GM10266 (cell line): ENCODE measurements at regions not wholly inside any gene's neighbourhood (a gene's known extent, or its start where the extent isn't known, plus 50 kb on each side); places are given as distances from the start of the nearest gene placed in this dataset.

Source experiments
- DNase-seq: peaks from one replicate; pipeline ENCODE4 v3.0.0; 2012; ENCODE audit errors: extremely low spot score
- TF ChIP-seq, protein P1 (sequence below): IDR thresholded peaks from 2 replicates; pipeline ENCODE4 v1.5.1; 2012; ENCODE audit warnings: mild to moderate bottlenecking, low read depth; ENCODE audit not compliant: control insufficient read depth, insufficient read depth; ENCODE audit errors: missing control alignments

DNA sequence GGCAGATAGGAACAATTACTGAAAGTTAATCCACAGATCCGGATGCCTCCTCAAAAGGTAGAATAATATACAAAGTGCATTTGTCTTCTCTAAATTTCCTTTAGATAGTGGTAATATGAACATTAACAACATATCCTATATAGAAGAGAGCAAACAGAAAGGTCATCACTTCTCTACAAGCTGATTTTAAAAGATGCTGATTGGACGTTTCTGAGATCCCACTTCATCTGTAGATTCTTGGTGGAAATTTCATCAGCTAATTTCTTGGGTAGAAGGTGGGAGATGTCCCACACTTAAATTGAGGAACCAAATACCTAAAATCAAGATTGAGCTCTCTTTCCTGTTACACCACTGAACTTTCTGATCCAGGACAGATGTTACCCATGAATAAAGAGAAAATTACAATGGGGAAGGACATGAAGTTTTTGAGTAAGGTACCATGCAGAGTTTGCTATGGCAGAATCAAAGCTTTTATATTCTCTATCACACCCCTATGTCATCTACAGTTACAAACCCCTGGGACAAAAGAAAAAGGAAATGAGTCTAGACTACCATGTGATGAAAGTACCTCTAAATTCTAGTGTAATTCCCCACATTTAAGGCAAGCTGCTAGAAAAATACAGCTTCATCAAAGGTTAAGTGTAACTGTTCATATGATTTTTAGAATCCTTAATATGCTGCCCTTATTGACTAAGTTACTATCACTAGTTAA, 189.2 kb upstream of the SETMAR start:
- TF ChIP-seq, protein P1, sequence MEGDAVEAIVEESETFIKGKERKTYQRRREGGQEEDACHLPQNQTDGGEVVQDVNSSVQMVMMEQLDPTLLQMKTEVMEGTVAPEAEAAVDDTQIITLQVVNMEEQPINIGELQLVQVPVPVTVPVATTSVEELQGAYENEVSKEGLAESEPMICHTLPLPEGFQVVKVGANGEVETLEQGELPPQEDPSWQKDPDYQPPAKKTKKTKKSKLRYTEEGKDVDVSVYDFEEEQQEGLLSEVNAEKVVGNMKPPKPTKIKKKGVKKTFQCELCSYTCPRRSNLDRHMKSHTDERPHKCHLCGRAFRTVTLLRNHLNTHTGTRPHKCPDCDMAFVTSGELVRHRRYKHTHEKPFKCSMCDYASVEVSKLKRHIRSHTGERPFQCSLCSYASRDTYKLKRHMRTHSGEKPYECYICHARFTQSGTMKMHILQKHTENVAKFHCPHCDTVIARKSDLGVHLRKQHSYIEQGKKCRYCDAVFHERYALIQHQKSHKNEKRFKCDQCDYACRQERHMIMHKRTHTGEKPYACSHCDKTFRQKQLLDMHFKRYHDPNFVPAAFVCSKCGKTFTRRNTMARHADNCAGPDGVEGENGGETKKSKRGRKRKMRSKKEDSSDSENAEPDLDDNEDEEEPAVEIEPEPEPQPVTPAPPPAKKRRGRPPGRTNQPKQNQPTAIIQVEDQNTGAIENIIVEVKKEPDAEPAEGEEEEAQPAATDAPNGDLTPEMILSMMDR: no peak
- DNase-seq: no peak

DNA sequence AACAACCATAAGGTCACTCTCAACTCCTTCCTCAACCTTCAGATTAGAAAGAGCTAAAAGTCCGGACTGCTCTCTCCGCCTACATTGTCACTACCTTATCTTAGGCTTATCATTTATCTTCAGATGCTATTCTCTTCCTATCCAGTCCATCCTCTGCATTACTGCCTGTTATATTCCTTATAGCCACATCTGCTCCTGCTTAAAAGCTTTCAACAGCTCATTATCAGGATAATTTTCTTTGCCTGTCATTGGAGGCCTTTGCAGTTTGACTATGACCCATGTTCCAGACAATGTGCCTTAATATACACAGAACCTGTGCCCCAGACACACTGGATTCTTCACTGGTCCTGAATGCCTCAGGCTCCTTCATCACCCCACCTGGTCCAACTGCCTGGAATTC, 184.1 kb upstream of the SETMAR start:
- no peak for DNase-seq
- TF ChIP-seq, protein P1: no peak

DNA sequence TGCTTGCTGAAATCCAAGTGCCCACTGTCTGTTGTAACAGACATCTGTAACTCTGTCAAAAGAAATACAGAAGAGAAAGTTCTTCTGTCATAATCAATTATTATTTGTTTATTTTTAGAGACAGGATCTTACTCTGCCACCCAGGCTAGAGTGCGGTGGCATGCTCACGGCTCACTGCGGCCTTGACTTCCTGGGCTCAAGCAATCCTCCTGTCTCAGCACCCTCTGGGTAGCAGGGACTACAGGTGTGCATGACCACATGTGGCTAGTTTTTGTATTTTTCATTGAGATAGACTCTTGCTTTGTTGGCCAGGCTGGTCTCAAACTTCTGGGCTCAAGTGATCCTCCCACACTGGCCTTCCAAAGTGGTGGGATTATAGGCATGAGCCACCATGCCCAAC, 177.6 kb upstream of the SETMAR start:
- DNase-seq: no peak
- TF ChIP-seq, protein P1: no peak

DNA sequence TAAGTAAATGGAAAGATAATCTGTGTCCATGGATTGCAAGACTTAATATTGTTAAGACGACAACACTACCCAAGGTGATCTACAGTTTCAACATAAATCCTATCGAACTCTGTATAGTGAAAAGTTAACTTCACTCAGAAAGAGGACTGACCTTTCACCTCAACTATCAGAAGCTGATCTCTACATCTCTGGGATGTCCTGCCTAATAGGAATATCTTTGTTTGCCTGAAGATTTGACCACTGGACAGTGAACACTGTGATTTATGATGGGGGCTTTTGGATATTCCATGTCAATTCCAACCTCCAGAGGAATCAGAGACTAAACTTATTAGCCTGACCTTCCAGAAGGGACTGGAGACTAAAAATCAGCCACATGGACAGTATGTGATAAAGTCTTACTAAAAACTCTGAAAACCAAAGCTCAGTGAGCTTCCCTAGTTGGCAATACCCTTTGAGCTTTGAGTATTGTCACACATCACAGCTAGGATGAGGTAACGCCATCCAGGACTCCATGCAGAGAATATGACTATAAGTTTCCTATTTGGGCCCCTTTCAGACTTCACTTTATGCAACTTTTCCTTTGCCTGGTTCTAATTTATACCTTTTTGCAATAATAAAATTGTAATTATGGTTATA, 164.9 kb upstream of the SETMAR start:
- TF ChIP-seq, protein P1: no peak
- DNase-seq: no peak

DNA sequence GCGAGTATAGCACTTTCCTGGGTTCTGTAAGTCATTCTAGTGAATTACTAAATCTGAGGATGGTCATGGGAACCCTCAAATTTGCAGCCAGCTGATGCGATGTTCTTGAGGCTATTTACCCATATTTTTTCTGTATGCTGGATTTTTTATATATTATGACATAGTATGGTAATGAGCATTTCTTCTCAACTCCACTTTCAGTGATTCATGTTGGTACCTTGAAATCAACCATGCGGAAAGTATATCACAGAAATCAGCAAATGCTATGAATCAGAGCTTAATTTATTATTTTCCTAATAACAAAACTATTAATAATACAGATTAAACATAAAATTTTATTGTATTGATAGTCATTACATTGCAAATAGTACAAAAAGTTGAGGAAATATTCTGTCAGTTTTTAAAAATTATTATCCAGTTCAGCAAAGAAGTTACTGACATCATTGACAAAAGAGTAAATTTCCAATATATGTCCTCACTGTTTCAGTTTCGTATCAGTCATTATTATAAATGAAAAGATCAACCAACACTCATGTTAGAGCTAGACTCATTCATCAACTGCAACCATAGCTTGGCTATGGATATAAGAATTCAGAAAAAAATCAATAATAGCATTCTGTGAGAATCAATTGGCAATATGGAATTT, 164.3 kb upstream of the SETMAR start:
- DNase-seq: no peak
- TF ChIP-seq, protein P1: no peak

DNA sequence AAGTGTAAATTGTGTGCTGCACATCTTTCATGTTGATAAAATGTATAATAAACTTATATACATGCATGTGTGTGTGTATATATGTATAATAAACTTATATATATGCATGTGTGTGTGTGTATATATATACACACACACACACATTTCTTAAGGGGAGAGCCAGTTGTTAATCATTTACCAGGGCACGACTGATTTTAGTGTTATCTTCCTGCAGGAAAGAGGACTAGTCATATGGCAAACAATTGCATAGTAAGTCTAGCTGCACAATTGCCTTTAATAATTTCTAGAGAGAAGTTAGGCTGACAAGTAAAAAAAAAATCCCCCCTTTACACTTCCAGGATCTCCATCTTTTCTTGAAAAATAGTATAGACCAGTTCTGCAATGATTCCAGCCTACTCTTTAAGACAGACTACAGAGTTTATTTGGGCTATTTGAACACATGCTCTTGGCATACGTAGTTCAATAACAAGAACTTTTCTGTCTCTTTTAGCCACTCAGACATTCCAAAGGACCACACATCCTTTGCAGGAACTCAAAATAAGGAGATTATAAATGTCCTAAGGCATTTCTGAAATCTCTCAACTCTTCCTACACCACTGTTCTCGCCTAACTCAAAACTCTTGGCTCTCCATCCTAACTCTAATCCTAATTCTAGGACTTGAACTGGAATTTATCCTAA, 163.6 kb upstream of the SETMAR start:
- TF ChIP-seq, protein P1: no peak
- no peak for DNase-seq
